ENCODE measurements at regions not wholly inside any gene's neighbourhood (a gene's known extent, or its start where the extent isn't known, plus 50 kb on each side); places are given as distances from the start of the nearest gene placed in this dataset.

DNA sequence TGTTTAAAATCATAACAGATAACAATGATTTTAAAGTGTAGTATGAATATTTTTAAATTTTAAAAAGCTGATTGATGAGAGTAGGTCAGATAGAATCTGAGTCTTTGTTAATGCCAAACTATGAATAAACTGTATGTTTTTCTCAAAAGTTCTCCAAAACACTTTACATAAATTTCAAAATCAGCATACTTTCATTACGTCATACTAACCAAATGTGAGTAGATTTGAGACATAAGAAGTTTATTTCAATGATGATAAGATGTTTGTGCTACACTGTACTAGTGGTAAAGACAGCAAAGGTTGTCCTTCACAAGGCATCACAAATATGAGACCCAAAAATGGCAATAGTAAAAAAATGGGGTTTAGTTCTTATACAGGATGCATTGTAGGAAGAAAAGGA, 1342.9 kb downstream of the SI start:
- Histone ChIP-seq H3K4me3 (replicated peaks in 1 of 4; ENCODE audit: control extremely low read depth in 1 of 4, insufficient read depth in 1 of 4, low read depth in 3 of 4, low read length in 4 of 4) (no peak overlapping the region), H4K20me1 (ENCODE audit: control insufficient read depth, extremely low read depth, insufficient read depth, low read length) (no peaks in the 10 kb centered on the region)

DNA sequence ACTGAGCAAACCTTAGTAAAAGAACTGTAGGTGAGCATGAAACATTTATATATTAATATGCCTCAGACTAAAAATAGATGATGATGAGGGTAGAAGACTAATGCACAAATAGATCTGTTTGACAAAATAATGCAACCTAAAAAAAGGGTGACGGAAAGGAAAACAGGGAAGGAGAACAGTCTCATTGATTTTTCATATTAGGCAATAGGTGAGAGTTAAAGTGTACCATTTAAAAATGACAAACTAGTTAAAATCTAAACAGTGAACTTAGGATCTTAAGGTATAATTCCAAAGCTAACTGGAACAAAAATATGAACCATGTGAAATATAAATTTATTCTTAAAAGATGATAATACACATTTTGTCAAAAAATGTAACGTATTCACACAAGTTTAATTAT, 1347.6 kb downstream of the SI start:
- DNase-seq (ENCODE audit: low read depth in 2 of 2), result no peak
- no peaks in the 10 kb centered on the region for H3K79me2 ChIP-seq (ENCODE audit: control insufficient read depth, insufficient read depth, low read length)
- no peaks in the 10 kb centered on the region for H3K36me3 ChIP-seq (ENCODE audit: control insufficient read depth, insufficient read depth, low read length)
- no peaks in the 10 kb centered on the region for H3K9me3 ChIP-seq (ENCODE audit: control insufficient read depth, insufficient read depth, low read depth, low read length)
- no peaks in the 10 kb centered on the region for H4K20me1 ChIP-seq (ENCODE audit: control insufficient read depth, extremely low read depth, insufficient read depth, low read length)
- no peak for TF ChIP-seq EZH2 (IDR thresholded peaks at IDR 0.05; ENCODE audit: low read length, missing control alignments)
- TF ChIP-seq, protein P1, sequence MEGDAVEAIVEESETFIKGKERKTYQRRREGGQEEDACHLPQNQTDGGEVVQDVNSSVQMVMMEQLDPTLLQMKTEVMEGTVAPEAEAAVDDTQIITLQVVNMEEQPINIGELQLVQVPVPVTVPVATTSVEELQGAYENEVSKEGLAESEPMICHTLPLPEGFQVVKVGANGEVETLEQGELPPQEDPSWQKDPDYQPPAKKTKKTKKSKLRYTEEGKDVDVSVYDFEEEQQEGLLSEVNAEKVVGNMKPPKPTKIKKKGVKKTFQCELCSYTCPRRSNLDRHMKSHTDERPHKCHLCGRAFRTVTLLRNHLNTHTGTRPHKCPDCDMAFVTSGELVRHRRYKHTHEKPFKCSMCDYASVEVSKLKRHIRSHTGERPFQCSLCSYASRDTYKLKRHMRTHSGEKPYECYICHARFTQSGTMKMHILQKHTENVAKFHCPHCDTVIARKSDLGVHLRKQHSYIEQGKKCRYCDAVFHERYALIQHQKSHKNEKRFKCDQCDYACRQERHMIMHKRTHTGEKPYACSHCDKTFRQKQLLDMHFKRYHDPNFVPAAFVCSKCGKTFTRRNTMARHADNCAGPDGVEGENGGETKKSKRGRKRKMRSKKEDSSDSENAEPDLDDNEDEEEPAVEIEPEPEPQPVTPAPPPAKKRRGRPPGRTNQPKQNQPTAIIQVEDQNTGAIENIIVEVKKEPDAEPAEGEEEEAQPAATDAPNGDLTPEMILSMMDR (conservative IDR thresholded peaks at IDR 0.05 in 1 of 2, IDR thresholded peaks at IDR 0.05 in 1 of 2; ENCODE audit: low read depth in 1 of 2, low read length in 2 of 2), result no peak
- H3K4me2 ChIP-seq (ENCODE audit: extremely low read depth, insufficient read depth, low read length), result no peak overlapping the region
- no peaks in the 10 kb centered on the region for H3K27me3 ChIP-seq (ENCODE audit: control insufficient read depth, insufficient read depth, low read length)
- no peaks in the 10 kb centered on the region for H3K4me1 ChIP-seq (ENCODE audit: control insufficient read depth, extremely low read depth, insufficient read depth, low read length)
- no peak overlapping the region for H3K9ac ChIP-seq (ENCODE audit: insufficient read depth, low read length)
- no peak overlapping the region for H2AFZ ChIP-seq (ENCODE audit: low read length)
- no peak overlapping the region for H3K27ac ChIP-seq (ENCODE audit: insufficient read depth, low read length)
- H3K4me3 ChIP-seq (replicated peaks in 1 of 4; ENCODE audit: control extremely low read depth in 1 of 4, insufficient read depth in 1 of 4, low read depth in 3 of 4, low read length in 4 of 4), result no peak overlapping the region

More for the DNA sequence above, 1342.9 kb downstream of the SI start:
- TF ChIP-seq EZH2 (IDR thresholded peaks at IDR 0.05; ENCODE audit: low read length, missing control alignments), result no peak
- TF ChIP-seq, protein P1 (conservative IDR thresholded peaks at IDR 0.05 in 1 of 2, IDR thresholded peaks at IDR 0.05 in 1 of 2; ENCODE audit: low read depth in 1 of 2, low read length in 2 of 2), result no peak
- Histone ChIP-seq H3K9ac (ENCODE audit: insufficient read depth, low read length) (no peak overlapping the region), H3K27ac (ENCODE audit: insufficient read depth, low read length) (no peak overlapping the region), H3K4me2 (ENCODE audit: extremely low read depth, insufficient read depth, low read length) (no peak overlapping the region), H3K27me3 (ENCODE audit: control insufficient read depth, insufficient read depth, low read length) (no peaks in the 10 kb centered on the region), H3K79me2 (ENCODE audit: control insufficient read depth, insufficient read depth, low read length) (no peaks in the 10 kb centered on the region), H3K9me3 (ENCODE audit: control insufficient read depth, insufficient read depth, low read depth, low read length) (no peaks in the 10 kb centered on the region), H3K36me3 (ENCODE audit: control insufficient read depth, insufficient read depth, low read length) (no peaks in the 10 kb centered on the region), H3K4me1 (ENCODE audit: control insufficient read depth, extremely low read depth, insufficient read depth, low read length) (no peaks in the 10 kb centered on the region), H2AFZ (ENCODE audit: low read length) (no peak overlapping the region)
- no peak for DNase-seq (ENCODE audit: low read depth in 2 of 2)

DNA sequence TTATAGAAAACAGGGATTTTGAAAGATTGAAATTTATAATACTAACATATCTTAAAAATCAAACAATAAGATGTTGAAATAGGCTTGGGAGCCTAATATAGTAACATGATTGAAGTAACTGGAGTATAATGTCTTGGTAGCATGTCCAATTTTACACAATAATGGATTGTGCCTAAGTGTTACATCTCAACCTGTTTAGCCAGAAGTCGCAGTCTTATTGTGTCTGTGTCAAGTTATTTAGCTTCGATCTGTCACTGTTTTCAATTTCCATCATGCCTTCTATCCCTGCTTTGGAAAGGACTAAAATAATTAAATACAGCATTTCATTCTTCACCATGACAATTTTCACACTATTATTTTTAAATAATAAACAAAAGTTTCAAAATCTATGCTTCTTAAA, 1352.2 kb downstream of the SI start:
- Histone ChIP-seq H3K79me2 (ENCODE audit: control insufficient read depth, insufficient read depth, low read length) (no peaks in the 10 kb centered on the region), H3K9me3 (ENCODE audit: control insufficient read depth, insufficient read depth, low read depth, low read length) (no peaks in the 10 kb centered on the region), H3K4me1 (ENCODE audit: control insufficient read depth, extremely low read depth, insufficient read depth, low read length) (no peaks in the 10 kb centered on the region), H2AFZ (ENCODE audit: low read length) (no peak overlapping the region), H4K20me1 (ENCODE audit: control insufficient read depth, extremely low read depth, insufficient read depth, low read length) (no peaks in the 10 kb centered on the region), H3K9ac (ENCODE audit: insufficient read depth, low read length) (no peak overlapping the region), H3K4me3 (replicated peaks in 1 of 4; ENCODE audit: control extremely low read depth in 1 of 4, insufficient read depth in 1 of 4, low read depth in 3 of 4, low read length in 4 of 4) (no peak overlapping the region), H3K27ac (ENCODE audit: insufficient read depth, low read length) (no peak overlapping the region), H3K27me3 (ENCODE audit: control insufficient read depth, insufficient read depth, low read length) (no peaks in the 10 kb centered on the region), H3K4me2 (ENCODE audit: extremely low read depth, insufficient read depth, low read length) (no peak overlapping the region), H3K36me3 (ENCODE audit: control insufficient read depth, insufficient read depth, low read length) (no peaks in the 10 kb centered on the region)
- TF ChIP-seq EZH2 (IDR thresholded peaks at IDR 0.05; ENCODE audit: low read length, missing control alignments), result no peak
- TF ChIP-seq, protein P1 (conservative IDR thresholded peaks at IDR 0.05 in 1 of 2, IDR thresholded peaks at IDR 0.05 in 1 of 2; ENCODE audit: low read depth in 1 of 2, low read length in 2 of 2), result no peak
- no peak for DNase-seq (ENCODE audit: low read depth in 2 of 2)
